Epidermal melanocyte (primary cell): ENCODE measurements at regions not wholly inside any gene's neighbourhood (a gene's known extent, or its start where the extent isn't known, plus 50 kb on each side); places are given as distances from the start of the nearest gene placed in this dataset.

ENCODE experiments used
- DNase-seq: peaks from one replicate; pipeline ENCODE4 v3.0.0; 2011; ENCODE audit warnings: low spot score; ENCODE audit not compliant: insufficient read length

DNA sequence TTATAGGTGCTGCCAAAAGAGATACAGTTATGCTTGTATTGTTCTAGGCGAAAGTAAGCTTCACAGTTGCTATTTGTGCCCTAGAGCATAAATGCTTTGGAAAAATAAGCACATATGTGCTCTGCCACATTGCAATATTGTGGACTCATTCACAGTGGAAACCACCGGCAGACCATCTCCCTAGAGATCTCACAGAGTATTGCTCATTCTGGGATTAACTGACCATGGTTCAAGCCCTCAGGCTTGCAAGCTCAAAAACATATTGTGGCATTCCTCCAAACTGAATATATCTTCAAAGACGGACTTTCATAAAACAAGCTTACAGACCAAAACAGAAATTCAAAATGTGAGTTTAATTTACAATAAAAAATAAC, 158.2 kb upstream of the CCDC150 start:
- DNase-seq: no peak

GRCh38 chr2:196482119-196483065, 157.1 kb upstream of the CCDC150 start:
- DNase-seq: no peak

DNA sequence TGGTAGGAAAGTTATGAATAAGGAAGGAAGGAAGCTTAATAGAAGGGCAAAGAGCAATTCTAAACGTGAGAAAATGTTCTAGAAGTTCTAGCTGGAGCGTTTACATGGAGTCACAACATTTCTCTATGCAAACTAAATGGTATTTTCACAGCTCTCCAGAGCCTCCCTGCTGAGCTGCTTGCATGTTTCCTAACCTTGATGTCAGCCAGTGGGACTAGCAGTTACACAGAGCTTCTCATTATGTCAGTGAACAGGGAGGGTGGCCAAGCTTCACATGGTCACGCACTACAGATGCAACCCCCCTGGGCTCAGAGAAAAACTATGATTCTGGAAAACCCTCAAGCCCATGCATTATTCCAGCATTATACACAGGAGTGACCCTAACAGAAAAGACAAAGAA, 153.4 kb upstream of the CCDC150 start:
- DNase-seq: no peak

DNA sequence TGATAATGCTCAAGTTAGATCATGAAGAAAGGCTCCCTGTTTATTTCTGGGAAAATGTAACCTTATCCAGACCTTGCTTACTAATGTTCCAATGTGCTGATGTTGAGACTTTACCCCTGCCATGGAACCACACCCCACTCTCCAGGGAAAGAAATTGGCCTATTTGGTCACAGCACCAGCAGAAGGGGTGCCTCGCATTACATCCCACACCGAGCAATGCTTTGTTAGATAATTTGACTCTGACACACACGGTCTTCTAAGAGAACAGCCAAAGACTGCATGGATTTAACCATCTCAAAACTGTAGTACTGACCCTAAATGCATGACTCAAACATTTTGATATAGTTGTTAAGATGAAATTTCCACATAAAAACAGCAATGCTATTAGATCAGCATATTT, 152.1 kb upstream of the CCDC150 start:
- DNase-seq: no peak

DNA sequence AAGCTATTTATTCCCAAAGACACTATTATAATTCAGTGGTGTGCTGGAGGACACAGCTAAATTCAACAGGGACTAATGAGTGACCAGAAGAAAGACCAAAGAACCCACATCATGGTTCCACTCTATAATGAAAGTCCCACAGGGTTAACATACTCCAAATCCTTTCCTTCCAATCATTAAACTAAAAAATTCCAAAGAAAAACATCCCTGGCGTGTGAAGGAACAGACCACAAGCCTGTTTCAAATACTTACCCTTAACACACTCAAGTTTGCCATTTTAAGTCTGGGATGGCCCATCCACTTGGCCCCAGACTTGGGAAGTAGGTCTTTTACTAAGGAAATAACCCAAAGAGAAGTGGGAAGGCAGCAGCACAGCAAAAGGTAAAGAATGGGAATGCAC, 150.1 kb upstream of the CCDC150 start:
- DNase-seq: no peak

DNA sequence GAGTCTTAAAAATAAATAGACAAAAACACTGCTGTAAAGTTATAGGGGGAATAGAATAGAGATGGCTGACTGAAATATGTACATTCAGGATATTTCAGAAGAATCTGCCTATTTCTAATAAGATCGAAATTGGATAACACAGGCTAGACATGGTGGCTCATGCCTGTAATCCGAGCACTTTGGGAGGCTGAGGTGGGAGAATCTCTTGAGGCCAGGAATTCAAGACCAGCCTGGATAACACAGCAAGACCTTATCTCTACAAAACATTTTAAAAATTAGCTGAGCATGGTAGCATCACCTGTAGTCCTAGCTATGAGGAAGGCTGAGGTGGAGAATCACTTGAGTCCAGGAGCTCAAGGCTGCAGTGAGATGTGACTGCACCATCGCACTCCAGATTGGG, 146.6 kb upstream of the CCDC150 start:
- DNase-seq: no peak

- DNase-seq: no peak
Measured at GRCh38 chr2:196498962-196499361, 140.6 kb upstream of the CCDC150 start.

DNA sequence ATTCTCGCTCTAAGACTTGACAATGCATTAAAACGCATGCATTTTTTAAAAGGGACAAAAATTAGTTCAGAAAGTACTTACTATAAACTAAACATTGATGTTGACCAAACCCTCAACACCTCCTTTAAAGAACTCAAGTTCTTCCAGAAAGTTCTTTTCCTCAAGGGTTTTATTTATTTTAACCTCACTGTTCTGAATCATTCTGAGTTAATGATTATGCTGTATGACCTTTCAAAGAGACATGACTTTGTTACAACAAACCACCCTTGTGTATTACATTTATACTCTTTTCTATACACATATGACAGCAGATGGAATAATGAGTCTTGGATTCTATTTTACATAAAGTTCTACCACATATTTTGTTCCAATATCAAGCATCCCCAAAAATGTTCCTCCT, 139.8 kb upstream of the CCDC150 start:
- no peak for DNase-seq

GRCh38 chr2:196500686-196501431, 138.7 kb upstream of the CCDC150 start:
- no peak for DNase-seq

GRCh38 chr2:196501836-196502235, 137.7 kb upstream of the CCDC150 start:
- DNase-seq: no peak

DNA sequence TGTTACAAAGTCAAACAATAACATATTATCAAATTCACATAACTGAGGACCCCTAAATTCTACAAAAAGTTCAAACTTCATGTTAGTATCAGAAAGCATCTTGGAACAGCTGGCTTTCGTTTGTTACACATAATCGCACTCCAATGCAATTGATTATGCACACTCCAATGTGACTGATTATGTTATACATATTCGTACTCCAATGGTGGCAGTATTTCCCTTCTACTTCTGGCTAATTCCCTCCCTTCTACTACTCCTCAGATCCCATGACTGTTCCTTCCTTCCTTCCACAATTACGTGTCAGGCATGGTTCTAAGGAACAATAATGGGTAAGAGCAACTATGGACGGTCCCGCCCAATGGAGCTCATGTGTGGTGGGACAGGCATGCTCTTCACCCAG, 137.1 kb upstream of the CCDC150 start:
- no peak for DNase-seq

- DNase-seq: no peak
Measured at GRCh38 chr2:196503398-196503797, 136.1 kb upstream of the CCDC150 start.

DNA sequence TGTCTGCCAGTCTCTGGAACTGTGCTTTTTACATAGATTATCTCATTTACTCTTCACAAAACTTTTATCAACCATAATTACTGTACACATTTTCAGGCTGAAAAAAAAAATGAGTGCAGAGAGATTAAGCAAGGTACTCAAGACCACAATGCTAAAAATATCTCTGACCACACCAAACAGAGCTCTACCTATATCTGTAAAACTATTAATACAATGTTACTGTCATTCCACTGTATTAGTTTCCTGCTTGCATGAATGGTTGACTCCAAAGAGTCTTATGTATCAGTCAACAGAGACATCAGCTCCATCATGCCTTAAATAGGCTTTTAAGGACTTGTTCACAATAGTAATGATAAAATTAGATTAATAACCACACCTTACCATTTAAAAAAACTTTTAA, 134.7 kb upstream of the CCDC150 start:
- DNase-seq: no peak

DNA sequence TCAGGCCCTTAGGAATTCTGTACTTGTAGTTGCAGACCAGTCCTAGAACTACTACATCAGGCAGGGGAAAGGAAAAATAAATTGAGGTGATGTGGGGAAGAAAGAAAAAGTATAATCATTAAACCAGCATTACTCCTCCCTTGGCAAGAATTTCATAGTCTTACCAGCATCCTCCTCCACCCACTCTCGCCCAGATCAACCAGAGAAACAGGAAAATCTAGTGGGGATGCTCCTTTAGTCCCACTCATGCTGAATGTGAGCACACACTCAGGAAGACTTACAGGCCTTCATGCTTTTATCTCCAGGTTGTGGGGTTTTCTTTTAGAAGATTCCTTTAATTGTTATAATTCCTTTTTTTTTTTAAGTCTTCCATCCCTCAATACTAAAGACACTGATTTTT, 129.3 kb upstream of the CCDC150 start:
- no peak for DNase-seq

- no peak for DNase-seq
Measured at GRCh38 chr2:196511258-196512168, 128.0 kb upstream of the CCDC150 start.

GRCh38 chr2:196513796-196514526, 125.6 kb upstream of the CCDC150 start:
- no peak for DNase-seq

DNA sequence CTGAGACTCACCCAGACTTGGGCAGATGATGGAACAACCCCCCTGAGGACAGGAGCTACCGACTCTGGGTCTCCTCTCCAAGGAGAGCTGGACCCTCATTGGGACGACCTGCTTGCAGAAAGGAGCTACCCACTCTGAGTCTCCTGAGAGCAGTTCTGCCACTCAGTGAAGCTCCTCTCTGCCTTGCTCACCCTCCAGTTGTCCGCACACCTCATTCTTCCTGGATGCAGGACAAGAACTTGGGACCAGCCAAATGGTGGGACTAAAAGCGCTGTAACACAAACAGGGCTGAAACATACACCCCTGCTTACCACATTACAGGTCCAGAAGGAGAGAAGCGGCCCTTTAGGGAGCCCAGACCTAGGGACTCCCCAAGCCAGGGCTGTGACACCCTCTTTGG, 124.9 kb upstream of the CCDC150 start:
- no peak for DNase-seq

GRCh38 chr2:196515051-196515450, 124.5 kb upstream of the CCDC150 start:
- DNase-seq: no peak

GRCh38 chr2:196515608-196516007, 123.9 kb upstream of the CCDC150 start:
- no peak for DNase-seq

GRCh38 chr2:196516564-196516963, 123.0 kb upstream of the CCDC150 start:
- no peak for DNase-seq

DNA sequence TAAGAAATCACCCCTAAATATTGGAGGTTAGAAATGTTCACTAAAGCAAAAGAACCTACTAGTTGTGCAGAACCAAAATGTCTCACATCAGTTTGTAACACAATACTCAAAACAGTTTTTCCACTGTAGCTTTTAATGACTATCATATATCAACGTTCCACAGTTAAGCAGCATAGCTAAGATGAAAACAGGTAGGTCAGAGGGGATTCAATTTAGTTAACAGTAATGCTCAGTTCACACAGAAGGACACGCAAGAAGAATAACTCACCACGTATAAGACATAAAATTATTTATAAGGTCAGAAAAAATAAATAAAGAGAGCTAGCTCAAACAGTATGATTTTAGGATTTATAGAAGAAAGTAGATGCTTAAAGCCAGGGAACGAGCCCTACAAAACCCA, 118.9 kb upstream of the CCDC150 start:
- no peak for DNase-seq
